DMS53 (cell line): ENCODE measurements at regions not wholly inside any gene's neighbourhood (a gene's known extent, or its start where the extent isn't known, plus 50 kb on each side); places are given as distances from the start of the nearest gene placed in this dataset.

Source experiments
- DNase-seq: peaks from one replicate; lab custom pipeline; 2025; lab: John Stamatoyannopoulos, UW

- DNase-seq, result peak; percentile 75
These were observed 114.3 kb upstream of the PALM2AKAP2 start for GRCh38 chr9:109665736-109666135.

GRCh38 chr9:109681301-109681700, 98.7 kb upstream of the PALM2AKAP2 start:
- DNase-seq, result no peak

DNA sequence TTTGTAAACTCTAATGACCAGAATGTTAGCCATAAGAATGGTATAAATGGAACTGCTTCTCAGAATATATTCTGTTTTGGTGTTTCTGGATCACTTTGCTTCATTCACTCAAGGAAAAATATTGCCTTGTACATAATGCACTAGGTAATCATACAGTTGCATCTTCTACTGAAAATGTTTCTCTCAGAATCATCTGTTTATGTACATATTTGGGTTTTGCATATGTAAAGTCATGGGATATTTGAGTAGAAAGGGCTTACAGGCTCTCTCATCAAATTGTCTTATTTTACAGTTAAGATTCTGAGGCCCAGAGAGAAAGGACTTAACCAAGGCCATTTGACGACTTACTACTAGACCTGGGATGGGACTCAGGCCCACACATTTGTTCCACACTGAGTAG, 97.8 kb upstream of the PALM2AKAP2 start:
- DNase-seq, result no peak

GRCh38 chr9:109683521-109683920, 96.5 kb upstream of the PALM2AKAP2 start:
- DNase-seq, result no peak

GRCh38 chr9:109689701-109690100, 90.3 kb upstream of the PALM2AKAP2 start:
- DNase-seq, result no peak

DNA sequence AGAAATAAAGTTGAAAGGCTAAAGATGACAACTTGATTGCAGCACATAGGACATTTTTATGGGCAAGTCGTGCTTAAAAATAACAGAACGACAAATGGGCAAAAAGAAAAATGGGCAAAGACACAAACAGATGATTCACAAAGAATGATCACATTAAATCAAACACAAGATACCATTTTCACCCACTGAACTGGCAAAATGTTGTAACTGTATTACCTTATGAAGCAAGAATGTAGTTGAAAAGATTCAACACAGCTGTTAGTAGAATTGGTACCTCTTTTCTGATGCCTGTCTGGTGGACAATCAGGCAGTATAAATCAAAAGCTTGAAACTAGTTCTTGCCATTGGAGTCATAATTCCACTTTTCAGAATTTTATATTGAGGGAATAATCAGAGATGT, 81.0 kb upstream of the PALM2AKAP2 start:
- DNase-seq, result no peak

GRCh38 chr9:109704546-109704945, 75.5 kb upstream of the PALM2AKAP2 start:
- no peak for DNase-seq

DNA sequence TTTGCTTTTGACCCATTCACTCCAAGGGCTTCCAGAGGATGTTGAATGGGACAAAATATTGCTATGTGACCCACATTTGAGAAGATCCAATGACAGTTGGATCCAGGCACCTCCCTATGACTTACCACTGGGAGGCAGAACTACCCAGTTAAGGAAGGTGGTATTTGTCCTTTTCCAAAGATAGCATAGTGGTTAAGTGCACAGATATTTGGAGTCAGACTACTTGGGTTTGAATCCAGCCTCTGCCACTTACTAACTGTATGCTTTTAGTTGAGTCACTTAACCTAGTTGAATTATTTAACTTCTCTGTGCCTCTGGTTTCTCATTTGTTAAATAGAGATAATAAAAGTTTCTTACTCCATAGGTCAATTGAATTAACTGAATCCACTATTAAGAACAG, 74.5 kb upstream of the PALM2AKAP2 start:
- DNase-seq, result peak; percentile 8

GRCh38 chr9:109707355-109707754, 72.6 kb upstream of the PALM2AKAP2 start:
- no peak for DNase-seq

- DNase-seq, result no peak
These were observed 71.5 kb upstream of the PALM2AKAP2 start for GRCh38 chr9:109708451-109708945.

DNA sequence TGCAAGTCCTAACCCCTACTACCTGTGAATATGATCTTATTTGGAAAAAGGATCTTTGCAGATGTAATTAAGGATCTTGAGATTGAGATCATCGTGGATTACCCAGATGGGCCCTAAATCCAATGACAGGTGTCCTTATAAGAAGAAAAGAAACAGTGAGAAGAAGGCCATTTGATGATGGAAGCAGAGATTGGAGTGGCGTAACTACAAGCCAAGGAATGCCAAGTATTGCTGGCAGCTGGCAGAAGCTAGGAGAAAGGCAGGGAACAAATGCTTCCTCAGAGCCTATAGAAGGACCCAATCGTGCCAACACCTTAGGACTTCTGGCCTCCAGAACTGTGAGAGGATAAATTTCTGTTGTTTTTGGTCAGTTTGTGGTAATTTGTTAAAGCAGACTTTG, 70.1 kb upstream of the PALM2AKAP2 start:
- DNase-seq, result no peak

GRCh38 chr9:109710830-109711229, 69.2 kb upstream of the PALM2AKAP2 start:
- DNase-seq, result no peak

DNA sequence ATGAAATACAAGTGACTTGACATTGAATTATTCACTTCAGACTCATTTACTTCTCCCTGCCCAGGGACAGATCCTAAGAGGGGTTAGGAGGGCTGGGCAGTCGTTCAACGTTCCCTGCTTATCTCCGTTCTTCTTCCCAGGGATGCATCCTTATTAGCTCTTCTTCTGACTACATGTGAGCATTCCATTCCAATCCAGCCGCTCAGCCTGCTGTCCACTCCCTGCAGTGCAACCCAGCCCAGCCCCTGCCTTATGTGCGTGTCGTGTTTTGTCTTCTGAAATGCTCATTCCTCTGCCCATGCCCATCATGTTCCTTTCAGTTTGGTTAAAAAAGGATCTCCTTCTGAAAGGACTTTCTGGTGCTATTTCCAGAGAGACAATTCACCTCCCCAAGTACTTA, 64.7 kb upstream of the PALM2AKAP2 start:
- DNase-seq, result no peak

DNA sequence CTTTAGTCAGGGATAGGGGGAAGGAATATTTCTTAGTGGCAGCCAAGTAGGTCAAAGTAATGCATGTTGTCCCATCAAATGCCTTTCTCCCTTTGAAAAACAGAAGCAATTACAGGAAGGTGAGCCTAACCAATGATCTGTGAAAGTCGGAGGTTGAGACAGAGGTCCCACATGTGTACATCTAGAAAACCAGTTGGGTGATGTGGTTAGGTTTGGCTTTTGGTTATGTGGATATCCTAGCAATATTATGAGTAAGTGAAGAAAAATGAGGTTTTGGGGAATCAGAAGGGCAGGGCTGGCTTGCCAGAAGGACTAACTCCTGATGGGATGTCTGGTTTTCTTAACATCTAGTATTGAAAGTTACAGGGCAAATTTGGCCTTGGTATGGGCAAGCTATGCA, 63.4 kb upstream of the PALM2AKAP2 start:
- DNase-seq, result no peak

DNA sequence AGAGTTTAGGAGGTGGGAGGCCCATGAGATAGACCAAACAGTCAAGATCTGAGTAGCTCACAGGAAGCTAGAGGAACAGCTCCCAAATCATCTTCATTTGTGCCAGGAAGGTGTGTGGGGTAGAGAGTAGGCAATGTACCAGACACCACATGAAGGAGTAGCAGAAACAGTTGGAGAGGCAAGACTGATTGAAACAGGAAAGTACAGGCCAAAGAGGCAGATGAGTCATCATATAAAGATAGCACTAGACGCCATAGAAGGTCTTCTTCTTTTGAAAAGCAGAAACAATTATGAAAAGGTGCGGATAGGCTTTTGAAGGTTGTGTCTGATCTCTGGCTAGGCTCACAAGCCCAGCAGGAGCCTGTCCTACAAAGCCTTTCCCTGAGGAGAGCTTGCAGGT, 62.7 kb upstream of the PALM2AKAP2 start:
- peak; percentile 34 for DNase-seq

DNA sequence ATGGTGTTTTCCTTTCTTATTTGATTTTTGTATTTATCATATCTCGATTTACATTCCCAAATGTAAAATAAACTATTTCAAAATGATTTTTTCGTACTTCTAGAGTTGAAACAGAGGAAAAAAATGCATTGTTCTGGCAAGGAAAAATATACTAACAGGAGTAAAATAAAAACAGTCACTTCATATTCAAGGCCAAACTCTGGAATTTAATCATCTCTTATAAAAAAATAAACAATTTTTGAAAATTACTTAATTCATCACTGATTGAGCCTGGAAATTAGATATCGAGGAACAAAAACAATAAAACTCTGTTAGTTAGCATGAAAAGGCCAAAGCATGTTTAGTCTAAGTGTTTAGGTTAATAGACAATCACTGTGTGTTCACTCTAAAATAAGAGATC, 61.1 kb upstream of the PALM2AKAP2 start:
- no peak for DNase-seq

DNA sequence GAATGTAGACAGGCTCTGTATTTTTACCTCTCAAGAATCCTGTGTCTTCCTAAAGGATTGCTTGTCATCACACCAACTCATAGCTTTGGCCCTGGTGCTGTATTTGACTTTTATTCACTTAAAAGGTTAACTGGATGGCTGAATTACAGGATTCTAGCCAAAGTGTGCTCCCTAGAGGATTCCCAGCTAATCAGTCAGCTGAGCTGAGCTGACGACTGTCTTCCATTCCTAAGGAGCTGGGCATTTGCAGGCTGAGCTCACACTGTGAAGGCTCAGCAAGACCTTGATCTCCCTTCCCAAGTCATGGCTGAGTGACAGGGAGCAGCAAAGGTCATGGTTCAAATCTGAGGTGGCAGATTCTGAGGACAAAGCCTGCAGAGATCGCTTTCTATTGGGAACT, 59.0 kb upstream of the PALM2AKAP2 start:
- DNase-seq, result no peak

- no peak for DNase-seq
These were observed 58.0 kb upstream of the PALM2AKAP2 start for GRCh38 chr9:109722007-109722406.

DNA sequence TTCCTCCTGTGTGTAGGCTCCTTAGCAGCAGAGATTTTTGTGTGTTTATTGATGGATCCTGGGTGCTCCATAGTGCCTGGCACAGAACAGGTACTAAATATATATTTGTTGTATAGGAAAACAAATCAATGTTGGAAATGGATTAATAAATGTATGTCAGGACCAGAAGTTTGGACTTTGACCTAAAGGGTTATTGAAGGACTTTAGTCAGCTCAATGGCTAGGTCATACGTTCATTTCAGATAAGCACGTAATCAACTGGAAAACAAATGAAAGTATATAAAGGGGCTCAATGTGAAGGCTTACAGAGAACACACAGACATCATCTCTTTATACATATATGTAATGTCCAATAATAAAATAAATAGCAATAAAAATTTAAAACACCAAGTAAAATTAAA, 56.2 kb upstream of the PALM2AKAP2 start:
- no peak for DNase-seq

GRCh38 chr9:109725460-109725859, 54.5 kb upstream of the PALM2AKAP2 start:
- DNase-seq, result no peak

GRCh38 chr9:109726119-109726518, 53.9 kb upstream of the PALM2AKAP2 start:
- DNase-seq, result no peak

- no peak for DNase-seq
These were observed 51.2 kb upstream of the PALM2AKAP2 start for GRCh38 chr9:109728686-109729300.

DNA sequence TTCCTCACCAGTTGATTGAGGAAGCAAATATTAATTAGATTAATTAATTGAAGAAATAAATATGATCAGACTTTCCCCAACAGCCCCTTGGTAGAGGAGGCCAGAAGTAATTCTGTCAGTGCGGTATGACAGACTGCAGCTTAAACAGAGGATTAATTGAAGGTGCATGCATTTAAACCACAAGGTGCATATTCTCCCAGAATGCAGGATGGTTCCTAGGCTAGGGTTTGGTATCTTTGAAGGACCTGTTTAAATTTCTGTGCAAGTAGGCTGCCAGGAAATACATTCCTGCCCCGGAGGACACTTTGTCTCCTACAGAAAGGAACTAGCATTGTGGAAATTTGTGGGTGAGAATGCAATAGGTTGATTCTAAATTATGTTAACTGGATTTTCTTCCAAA, 50.5 kb upstream of the PALM2AKAP2 start:
- no peak for DNase-seq
